Heart left ventricle (tissue), 13 donors: ENCODE measurements at regions not wholly inside any gene's neighbourhood (a gene's known extent, or its start where the extent isn't known, plus 50 kb on each side); places are given as distances from the start of the nearest gene placed in this dataset.
"Not testable (repeated sequence)": the region's sequence is repeated elsewhere in the genome, so short reads cannot be mapped to it uniquely, and the experiment has no call there.

Source experiments
- CTCF ChIP-seq, 12 donors: fragments of 200-600 bp; sonication (generic) in 4 of 12; IDR thresholded peaks; one replicate each; pipeline versions ENCODE4 v1.5.0 to v1.8.0; 2018 to 2022; ENCODE audit warnings: antibody characterized with exemption in 12 of 12, mild to moderate bottlenecking in 5 of 12
- POLR2A ChIP-seq, 2 donors: fragments of 450-650 bp; IDR thresholded peaks; one replicate each; pipeline ENCODE4 v1.6.1; 2017; ENCODE audit warnings: antibody characterized with exemption in 2 of 2, mild to moderate bottlenecking in 2 of 2, moderate library complexity in 2 of 2
- donor health status: ischemic (EF 13 %, LVEDD 7.1; RV severe dilation, severe dysfunction).
- donor health status: DM: no; HTN: yes; CAD: no.
- donor health status: DM: no; HTN: no; CAD: no.
- donor health status: ischemic (EF 25% LVEDD 6.9; RV normal size, moderate dysfunction).
- donor health status: ischemic (EF 25% LVEDD 5.7; RV mildly dilated, moderate dysfunction).
- donor health status: ischemic (EF 35%, LVEDD 5.7; RV mildly dilated, moderate dysfunction).
- donor health status: nonischemic (EF 11% LVEDD 7.7; RV severe dilation, severe dysfunction).
- donor health status: DM: yes; HTN: yes; CAD: no.
- donor health status: PGD.
- donor health status: ischemic (EF 29% LVEDD 5.4; RV normal size, mild dysfunction).
- donor health status: nonischemic (EF 23%, LVEDD 6.1; RV moderate dilation, normal function).

GRCh38 chr7:35142125-35142524 lies 104.8 kb upstream of the DPY19L1 start:
- TF ChIP-seq CTCF, POLR2A (IDR thresholded peaks at IDR 0.05): not testable (repeated sequence)
